GM12872 (cell line): ENCODE measurements at regions not wholly inside any gene's neighbourhood (a gene's known extent, or its start where the extent isn't known, plus 50 kb on each side); places are given as distances from the start of the nearest gene placed in this dataset.

Source experiments
- TF ChIP-seq, protein P1 (sequence below): IDR thresholded peaks from 3 replicates; pipeline ENCODE4 v1.5.1; 2011; ENCODE audit warnings: low read depth, mild to moderate bottlenecking, low read length, moderate library complexity; ENCODE audit not compliant: insufficient read depth

DNA sequence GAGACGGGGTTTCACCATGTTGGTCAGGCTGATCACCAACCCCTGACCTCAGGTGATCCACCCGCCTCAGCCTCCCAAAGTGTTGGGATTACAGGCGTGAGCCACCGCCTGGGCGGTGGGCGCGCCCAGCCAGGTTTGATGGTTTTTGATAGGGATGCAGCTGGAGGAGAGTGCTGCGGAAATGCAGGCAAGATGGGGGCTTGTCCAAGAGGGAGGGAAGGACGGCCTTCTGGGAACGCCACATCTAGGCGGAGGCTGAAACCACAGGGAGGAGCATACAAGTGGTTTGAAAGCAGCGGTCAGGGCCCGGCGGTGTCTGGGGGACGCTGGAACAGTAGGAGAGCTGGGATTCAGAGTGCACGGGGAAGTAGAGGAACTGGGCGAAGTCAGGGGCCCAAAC, 134.6 kb downstream of the VRK1 start:
- TF ChIP-seq, protein P1, sequence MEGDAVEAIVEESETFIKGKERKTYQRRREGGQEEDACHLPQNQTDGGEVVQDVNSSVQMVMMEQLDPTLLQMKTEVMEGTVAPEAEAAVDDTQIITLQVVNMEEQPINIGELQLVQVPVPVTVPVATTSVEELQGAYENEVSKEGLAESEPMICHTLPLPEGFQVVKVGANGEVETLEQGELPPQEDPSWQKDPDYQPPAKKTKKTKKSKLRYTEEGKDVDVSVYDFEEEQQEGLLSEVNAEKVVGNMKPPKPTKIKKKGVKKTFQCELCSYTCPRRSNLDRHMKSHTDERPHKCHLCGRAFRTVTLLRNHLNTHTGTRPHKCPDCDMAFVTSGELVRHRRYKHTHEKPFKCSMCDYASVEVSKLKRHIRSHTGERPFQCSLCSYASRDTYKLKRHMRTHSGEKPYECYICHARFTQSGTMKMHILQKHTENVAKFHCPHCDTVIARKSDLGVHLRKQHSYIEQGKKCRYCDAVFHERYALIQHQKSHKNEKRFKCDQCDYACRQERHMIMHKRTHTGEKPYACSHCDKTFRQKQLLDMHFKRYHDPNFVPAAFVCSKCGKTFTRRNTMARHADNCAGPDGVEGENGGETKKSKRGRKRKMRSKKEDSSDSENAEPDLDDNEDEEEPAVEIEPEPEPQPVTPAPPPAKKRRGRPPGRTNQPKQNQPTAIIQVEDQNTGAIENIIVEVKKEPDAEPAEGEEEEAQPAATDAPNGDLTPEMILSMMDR: no peak

DNA sequence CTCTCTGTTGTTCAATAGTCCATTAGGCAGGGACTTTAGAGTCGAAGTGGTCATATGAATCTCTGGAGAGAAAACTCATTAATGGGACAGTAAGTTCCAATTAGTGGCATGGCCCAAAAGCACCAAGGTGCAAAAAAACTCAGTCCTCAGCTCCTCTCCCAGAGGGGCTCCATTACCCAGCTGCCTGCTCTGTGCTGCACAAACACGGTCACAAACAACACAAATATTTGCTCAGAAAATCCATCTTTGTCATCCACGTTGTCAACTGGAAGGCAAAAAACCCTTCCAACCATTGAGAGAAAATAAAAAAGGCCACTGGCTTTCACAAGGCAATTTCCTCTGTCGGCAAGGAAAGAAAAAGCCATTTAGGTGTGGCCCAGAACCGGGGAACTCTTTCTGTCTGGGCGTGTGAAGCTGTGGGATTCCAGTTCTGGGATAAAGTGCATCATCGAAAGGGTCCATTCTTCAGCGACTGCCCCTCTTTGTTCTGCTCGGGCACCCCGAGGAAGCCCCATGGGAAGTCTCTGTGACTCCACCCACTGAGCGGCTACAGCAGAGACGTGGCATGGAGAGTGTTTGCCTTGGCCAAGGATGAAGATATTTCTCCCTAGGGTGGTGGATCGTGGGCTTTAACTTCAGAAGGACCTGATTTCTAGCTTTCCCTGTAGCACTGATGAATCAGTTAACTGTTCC, 137.6 kb downstream of the VRK1 start:
- TF ChIP-seq, protein P1: no peak

DNA sequence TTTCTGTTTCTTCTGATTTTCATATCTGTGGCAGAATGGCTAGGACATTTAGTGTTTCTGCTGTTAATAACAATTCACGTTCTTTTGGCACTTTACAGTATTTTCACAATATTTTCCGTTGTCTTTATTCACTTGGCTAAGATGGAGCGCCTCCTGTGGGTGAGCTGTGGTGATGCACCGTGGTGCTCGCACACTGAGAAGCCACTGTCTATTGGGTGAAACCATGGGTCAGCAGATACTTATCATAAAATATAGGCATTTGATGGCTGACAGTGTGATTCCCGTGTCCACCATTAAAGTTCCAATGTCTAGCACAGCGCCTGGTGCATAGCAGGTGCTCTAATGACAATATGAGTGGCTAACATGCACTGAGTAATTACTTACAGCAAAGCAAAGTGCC, 141.8 kb downstream of the VRK1 start:
- TF ChIP-seq, protein P1: peak; percentile 74

DNA sequence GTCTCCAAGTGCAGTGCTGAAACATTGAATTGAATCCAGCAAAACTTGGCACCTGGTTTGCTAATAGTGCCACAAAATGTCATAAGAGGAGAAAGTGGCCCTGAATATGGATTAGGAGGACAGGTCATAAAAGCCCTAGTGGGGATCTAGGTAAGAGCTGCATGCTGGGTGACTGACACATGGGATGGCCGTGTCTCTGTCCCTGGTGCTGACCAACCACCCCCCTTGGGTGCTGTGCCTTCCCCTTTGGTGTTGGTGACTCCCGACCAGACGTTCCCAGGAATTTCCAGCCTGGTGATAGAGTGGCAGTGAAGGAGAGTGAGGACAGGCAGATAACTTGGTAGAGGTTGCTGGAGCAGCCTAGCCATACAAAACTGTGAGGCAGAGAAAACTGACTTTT, 142.8 kb downstream of the VRK1 start:
- TF ChIP-seq, protein P1: no peak

DNA sequence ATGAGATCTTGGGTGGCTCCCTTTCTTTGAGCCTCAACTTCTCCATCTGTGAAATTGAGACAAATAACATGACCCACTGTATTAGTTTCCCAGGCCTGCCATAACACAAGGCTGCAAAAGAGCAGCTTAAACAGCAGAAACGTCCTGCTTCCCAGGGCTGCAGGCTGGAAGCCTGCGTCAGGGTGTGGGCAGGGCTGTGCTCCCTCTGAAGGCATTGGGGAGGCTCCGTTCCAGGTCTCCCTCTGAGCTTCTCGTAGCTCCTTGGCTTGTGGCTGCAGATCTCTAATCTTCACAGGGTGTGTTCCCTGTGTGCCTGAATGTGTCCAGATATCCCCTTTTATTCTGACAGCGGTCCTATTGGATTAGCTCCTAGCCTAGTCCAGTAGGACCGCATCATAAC, 147.1 kb downstream of the VRK1 start:
- TF ChIP-seq, protein P1: no peak

DNA sequence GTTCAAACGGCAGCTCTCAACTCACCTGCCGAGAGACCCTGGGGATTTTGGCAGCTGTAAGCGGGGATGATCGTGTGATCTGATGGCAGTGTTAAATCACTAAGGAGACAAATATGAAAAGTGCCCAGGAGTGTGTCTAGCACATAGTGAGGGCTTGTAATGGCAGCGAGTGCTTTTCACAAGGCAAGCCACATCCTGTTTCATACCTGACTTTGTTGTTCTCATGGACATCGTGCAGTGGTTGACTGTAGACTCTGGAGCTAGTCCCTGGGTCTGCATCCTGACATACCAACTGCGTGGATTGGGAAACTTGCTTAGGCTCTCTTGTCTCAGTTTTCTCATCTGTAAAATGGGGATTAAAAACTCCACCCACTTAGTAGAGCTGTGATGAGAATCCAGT, 148.5 kb downstream of the VRK1 start:
- TF ChIP-seq, protein P1: no peak

DNA sequence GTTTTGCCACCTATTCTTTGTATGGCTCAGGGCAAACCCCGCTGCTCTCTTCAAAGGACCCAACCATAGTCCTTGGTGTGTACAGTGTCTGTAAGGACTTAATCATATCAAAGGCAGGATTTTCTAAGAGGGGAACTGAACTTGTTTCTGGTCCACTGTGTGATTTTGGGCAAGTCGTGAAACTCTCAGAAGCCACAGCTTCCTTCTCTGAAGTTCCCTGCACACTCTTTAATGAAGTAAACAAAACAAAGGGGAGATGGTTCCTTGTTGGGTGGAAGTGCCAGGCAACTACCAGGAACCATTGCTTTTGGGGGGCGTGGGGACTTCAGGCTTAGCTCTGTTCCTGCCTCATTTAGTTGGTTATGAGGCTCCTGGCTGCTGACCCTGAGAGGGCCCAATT, 152.4 kb downstream of the VRK1 start:
- TF ChIP-seq, protein P1: no peak
